HEK293 (cell line): ENCODE measurements at regions not wholly inside any gene's neighbourhood (a gene's known extent, or its start where the extent isn't known, plus 50 kb on each side); places are given as distances from the start of the nearest gene placed in this dataset.

Experiments used
- CTCF ChIA-PET: fragments of 350-600 bp; formaldehyde crosslinking; extraction: SDS; loops from one replicate; lab custom pipeline; 2021; ENCODE audit warnings: antibody characterized with exemption; lab: Yijun Ruan, JAX
- POLR2A ChIA-PET: fragments of 300-600 bp; formaldehyde crosslinking; extraction: SDS; loops from one replicate; lab custom pipeline; 2020; ENCODE audit warnings: antibody characterized with exemption, inconsistent platforms; lab: Yijun Ruan, JAX
- H3K27ac ChIP-seq: fragments of 200-500 bp; sonication (Bioruptor generic); 2 replicates; pipeline ENCODE4 v1.5.1; 2014; ENCODE audit warnings: low read depth, low read length, control low read depth, inconsistent platforms; ENCODE audit errors: extremely low read depth
- H3K36me3 ChIP-seq, 2 experiments: fragments of 200-500 bp in 1 of 2; sonication (Bioruptor generic) in 1 of 2; 1 replicate in 1 of 2; 2 replicates in 1 of 2; pipeline ENCODE4 v1.5.1; 2014 to 2017; ENCODE audit warnings: inconsistent platforms in 2 of 2, low read length in 2 of 2; ENCODE audit not compliant: control insufficient read depth in 2 of 2, insufficient read depth in 1 of 2
- H3K4me1 ChIP-seq: fragments of 200-500 bp; sonication (Bioruptor generic); 2 replicates; pipeline ENCODE4 v1.5.1; 2014; ENCODE audit warnings: mild to moderate bottlenecking, low read length, inconsistent platforms; ENCODE audit not compliant: control insufficient read depth, insufficient read depth
- H3K4me3 ChIP-seq: 2 replicates; pipeline ENCODE4 v1.5.1; 2011; ENCODE audit warnings: low read depth, mild to moderate bottlenecking, control low read depth, low read length, moderate library complexity
- H3K9me3 ChIP-seq: fragments of 200-500 bp; sonication (Bioruptor generic); 2 replicates; pipeline ENCODE4 v1.5.1; 2014; ENCODE audit warnings: low read depth, low read length, inconsistent platforms; ENCODE audit not compliant: control insufficient read depth, insufficient read depth
- GLI4 ChIP-seq: fragments of 450-650 bp; formaldehyde crosslinking; IDR thresholded peaks from 2 replicates; pipeline ENCODE4 v1.5.1; 2016; ENCODE audit warnings: missing biosample characterization, missing genetic modification characterization
- HOXC10 ChIP-seq: sonication (generic); formaldehyde crosslinking; IDR thresholded peaks from 2 replicates; pipeline ENCODE4 v1.8.1; 2023; ENCODE audit warnings: mild to moderate bottlenecking, missing genetic modification reagents
- KLF16 ChIP-seq: fragments of 450-650 bp; formaldehyde crosslinking; IDR thresholded peaks from 2 replicates; pipeline ENCODE4 v1.5.1; 2017; ENCODE audit warnings: missing biosample characterization, missing genetic modification characterization
- SP2 ChIP-seq: fragments of 450-650 bp; formaldehyde crosslinking; IDR thresholded peaks from 2 replicates; pipeline ENCODE4 v1.5.1; 2016; ENCODE audit warnings: missing biosample characterization, missing genetic modification characterization
- ZBTB20 ChIP-seq: fragments of 450-650 bp; formaldehyde crosslinking; IDR thresholded peaks from 2 replicates; pipeline ENCODE4 v1.5.1; 2016; ENCODE audit warnings: missing biosample characterization, missing genetic modification characterization
- ZBTB21 ChIP-seq: fragments of 450-650 bp; formaldehyde crosslinking; IDR thresholded peaks from 2 replicates; pipeline ENCODE4 v1.5.1; 2017; ENCODE audit warnings: missing biosample characterization, missing genetic modification characterization
- ZBTB48 ChIP-seq: fragments of 450-650 bp; formaldehyde crosslinking; IDR thresholded peaks from 2 replicates; pipeline ENCODE4 v1.5.1; 2016; ENCODE audit warnings: missing biosample characterization, missing genetic modification characterization
- ZIC2 ChIP-seq: fragments of 450-650 bp; formaldehyde crosslinking; IDR thresholded peaks from 2 replicates; pipeline ENCODE4 v1.5.1; 2016; ENCODE audit warnings: missing biosample characterization, missing genetic modification characterization
- ZNF169 ChIP-seq: fragments of 450-650 bp; formaldehyde crosslinking; IDR thresholded peaks from 2 replicates; pipeline ENCODE4 v1.5.1; 2016; ENCODE audit warnings: missing biosample characterization, missing genetic modification characterization
- ZNF202 ChIP-seq: fragments of 450-650 bp; formaldehyde crosslinking; IDR thresholded peaks from 2 replicates; pipeline ENCODE4 v1.5.1; 2016; ENCODE audit warnings: missing biosample characterization, missing genetic modification characterization, borderline replicate concordance
- ZNF404 ChIP-seq: fragments of 450-650 bp; formaldehyde crosslinking; IDR thresholded peaks from 2 replicates; pipeline ENCODE4 v1.5.1; 2017; ENCODE audit warnings: missing biosample characterization, missing genetic modification characterization
- ZNF433 ChIP-seq: fragments of 450-650 bp; formaldehyde crosslinking; IDR thresholded peaks from 2 replicates; pipeline ENCODE4 v1.5.1; 2016; ENCODE audit warnings: missing biosample characterization, missing genetic modification characterization, low read depth
- ZNF48 ChIP-seq: fragments of 450-650 bp; formaldehyde crosslinking; IDR thresholded peaks from 2 replicates; pipeline ENCODE4 v1.5.1; 2016; ENCODE audit warnings: missing biosample characterization, missing genetic modification characterization
- ZNF530 ChIP-seq: fragments of 450-650 bp; formaldehyde crosslinking; IDR thresholded peaks from 2 replicates; pipeline ENCODE4 v1.5.1; 2016; ENCODE audit warnings: low read depth, missing biosample characterization, missing genetic modification characterization
- ZNF561 ChIP-seq: fragments of 450-650 bp; IDR thresholded peaks from 2 replicates; pipeline ENCODE4 v1.5.1; 2018; ENCODE audit warnings: missing biosample characterization, missing genetic modification characterization, borderline replicate concordance
- ZNF585B ChIP-seq: fragments of 450-650 bp; formaldehyde crosslinking; IDR thresholded peaks from 2 replicates; pipeline ENCODE4 v1.5.1; 2016; ENCODE audit warnings: missing biosample characterization, missing genetic modification characterization
- ZNF610 ChIP-seq: fragments of 450-650 bp; formaldehyde crosslinking; IDR thresholded peaks from 2 replicates; pipeline ENCODE4 v1.5.1; 2016; ENCODE audit warnings: missing biosample characterization, missing genetic modification characterization, borderline replicate concordance
- ZNF623 ChIP-seq: fragments of 450-650 bp; formaldehyde crosslinking; IDR thresholded peaks from 2 replicates; pipeline ENCODE4 v1.5.1; 2016; ENCODE audit warnings: missing biosample characterization, missing genetic modification characterization
- ZNF654 ChIP-seq: fragments of 450-650 bp; formaldehyde crosslinking; IDR thresholded peaks from 2 replicates; pipeline ENCODE4 v1.5.1; 2016; ENCODE audit warnings: low read depth, missing biosample characterization, missing genetic modification characterization
- ZNF701 ChIP-seq: fragments of 450-650 bp; formaldehyde crosslinking; IDR thresholded peaks from 2 replicates; pipeline ENCODE4 v1.5.1; 2016; ENCODE audit warnings: missing biosample characterization, missing genetic modification characterization
- TF ChIP-seq, protein P1 (sequence below): fragments of 450-650 bp; formaldehyde crosslinking; IDR thresholded peaks from 2 replicates; pipeline ENCODE4; 2016; ENCODE audit warnings: missing biosample characterization, missing genetic modification characterization
- TF ChIP-seq, protein P2 (sequence below): fragments of 450-650 bp; formaldehyde crosslinking; IDR thresholded peaks from 2 replicates; pipeline ENCODE4 v1.5.1; 2016; ENCODE audit warnings: missing biosample characterization, missing genetic modification characterization
- TF ChIP-seq, protein P3 (sequence below): fragments of 450-650 bp; formaldehyde crosslinking; IDR thresholded peaks from 2 replicates; pipeline ENCODE4 v1.5.1; 2016; ENCODE audit warnings: missing biosample characterization, missing genetic modification characterization

DNA sequence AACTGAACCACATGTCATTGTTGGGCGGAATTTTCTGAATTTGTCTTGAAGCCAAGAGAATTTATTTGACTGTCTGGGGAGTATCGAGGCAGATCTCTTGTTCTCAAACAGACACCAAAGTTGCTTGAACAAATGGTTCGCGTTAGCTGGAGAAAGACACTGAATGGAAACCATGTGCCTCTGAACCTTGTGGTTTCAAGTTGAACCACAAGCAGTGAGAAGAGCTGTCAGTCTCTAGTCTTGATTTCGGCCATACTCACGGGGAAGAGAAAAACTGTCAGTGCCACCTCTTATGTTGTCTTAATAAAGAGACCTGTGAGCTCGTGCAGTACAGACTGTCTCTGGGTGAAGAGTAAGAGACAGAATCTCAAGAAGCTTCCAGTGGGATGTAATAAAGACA, 886.5 kb upstream of the SOX9 start:
- Histone ChIP-seq H3K4me3 (no peak overlapping the region), H3K27ac (no peak overlapping the region), H3K36me3 (no peaks in the 10 kb centered on the region), H3K4me1 (no peaks in the 10 kb centered on the region), H3K9me3 (no peaks in the 10 kb centered on the region)
- CTCF ChIA-PET, result no interaction called here
- POLR2A ChIA-PET, result no interaction called here
- no peak for TF ChIP-seq KLF16

DNA sequence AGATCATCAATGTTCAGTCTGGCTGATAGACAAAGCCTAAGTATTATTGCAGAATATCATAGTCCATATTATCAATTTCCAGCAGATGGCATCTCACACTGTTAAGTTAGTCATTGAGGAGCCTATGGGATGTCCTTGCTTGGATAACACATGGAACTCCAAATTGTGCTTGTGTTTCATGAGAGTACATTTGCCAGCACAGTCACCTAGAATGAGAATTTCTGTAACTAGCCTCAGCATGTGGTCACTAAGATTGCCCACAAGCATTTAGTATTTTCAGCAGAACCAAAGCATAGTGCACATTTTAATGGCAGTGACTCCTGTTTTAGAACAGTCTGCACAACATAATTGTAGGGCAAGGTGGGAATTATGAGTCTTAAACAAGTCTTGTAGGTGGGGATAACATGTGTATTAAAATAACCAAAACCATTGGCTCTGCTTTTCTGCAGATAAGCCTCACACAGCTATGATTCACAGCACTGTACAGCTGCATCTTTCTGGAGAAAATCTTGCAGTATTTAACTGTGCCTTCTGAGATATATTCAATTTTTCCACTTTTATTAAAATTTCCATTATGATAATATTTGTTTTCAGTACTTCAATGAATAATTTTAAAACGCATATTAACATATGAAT, 882.8 kb upstream of the SOX9 start:
- no peaks in the 10 kb centered on the region for H3K4me1 ChIP-seq
- H3K9me3 ChIP-seq, result no peaks in the 10 kb centered on the region
- ChIA-PET POLR2A (no interaction called here), CTCF (interaction anchor here (0.7 kb wide), 1 partner anchor 223 kb away, joined by 3 read pairs; no protein-coding TSS in a partner anchor)
- H3K4me3 ChIP-seq, result no peak overlapping the region
- peak; percentile 42 for TF ChIP-seq ZNF654 (tag by site-specific recombination)
- no peak for TF ChIP-seq ZNF433 (tag by site-specific recombination)
- no peaks in the 10 kb centered on the region for H3K36me3 ChIP-seq
- no peak overlapping the region for H3K27ac ChIP-seq

DNA sequence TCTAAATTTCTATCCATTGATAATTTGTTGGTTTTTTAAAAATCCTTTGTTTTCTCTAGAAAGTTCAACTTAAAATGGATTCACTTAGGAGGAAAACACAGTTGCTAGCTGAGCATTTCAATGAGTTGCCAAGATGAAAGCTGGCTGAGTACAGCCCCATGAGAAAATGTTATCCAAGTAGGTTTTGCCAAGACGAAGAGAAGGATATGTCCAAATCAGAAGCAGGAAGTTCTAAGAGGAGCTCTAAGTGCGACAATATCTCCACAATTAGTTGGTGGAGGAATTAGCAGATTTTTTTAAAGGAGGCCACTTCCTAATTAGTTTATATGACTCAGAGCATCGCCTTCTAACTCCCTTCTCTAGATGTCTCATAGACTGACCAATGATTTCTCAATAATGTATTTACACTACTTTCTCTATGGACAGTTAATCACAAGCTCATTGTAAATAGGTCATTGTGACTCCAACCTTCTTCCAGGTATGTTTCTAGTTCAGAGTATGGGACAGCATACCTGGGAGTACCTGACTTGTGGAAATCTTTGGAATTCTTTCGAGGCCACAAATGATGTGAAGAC, 873.3 kb upstream of the SOX9 start:
- Histone ChIP-seq H3K9me3 (no peaks in the 10 kb centered on the region), H3K27ac (no peak overlapping the region), H3K36me3 (no peaks in the 10 kb centered on the region), H3K4me1 (no peaks in the 10 kb centered on the region), H3K4me3 (no peak overlapping the region)
- no peak for TF ChIP-seq ZBTB20 (tag by site-specific recombination)
- TF ChIP-seq GLI4 (tag by site-specific recombination), result no peak
- no peak for TF ChIP-seq ZNF202
- no peak for TF ChIP-seq ZNF404 (tag by site-specific recombination)
- TF ChIP-seq ZNF48 (tag by site-specific recombination), result no peak
- TF ChIP-seq ZNF530 (tag by site-specific recombination), result no peak
- no peak for TF ChIP-seq ZNF585B (tag by site-specific recombination)
- TF ChIP-seq, protein P1, sequence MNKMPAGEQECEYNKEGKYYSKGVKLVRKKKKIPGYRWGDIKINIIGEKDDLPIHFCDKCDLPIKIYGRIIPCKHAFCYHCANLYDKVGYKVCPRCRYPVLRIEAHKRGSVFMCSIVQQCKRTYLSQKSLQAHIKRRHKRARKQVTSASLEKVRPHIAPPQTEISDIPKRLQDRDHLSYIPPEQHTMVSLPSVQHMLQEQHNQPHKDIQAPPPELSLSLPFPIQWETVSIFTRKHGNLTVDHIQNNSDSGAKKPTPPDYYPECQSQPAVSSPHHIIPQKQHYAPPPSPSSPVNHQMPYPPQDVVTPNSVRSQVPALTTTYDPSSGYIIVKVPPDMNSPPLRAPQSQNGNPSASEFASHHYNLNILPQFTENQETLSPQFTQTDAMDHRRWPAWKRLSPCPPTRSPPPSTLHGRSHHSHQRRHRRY (tag by site-specific recombination), result no peak
- no peak for TF ChIP-seq ZNF169 (tag by site-specific recombination)
- TF ChIP-seq, protein P2, sequence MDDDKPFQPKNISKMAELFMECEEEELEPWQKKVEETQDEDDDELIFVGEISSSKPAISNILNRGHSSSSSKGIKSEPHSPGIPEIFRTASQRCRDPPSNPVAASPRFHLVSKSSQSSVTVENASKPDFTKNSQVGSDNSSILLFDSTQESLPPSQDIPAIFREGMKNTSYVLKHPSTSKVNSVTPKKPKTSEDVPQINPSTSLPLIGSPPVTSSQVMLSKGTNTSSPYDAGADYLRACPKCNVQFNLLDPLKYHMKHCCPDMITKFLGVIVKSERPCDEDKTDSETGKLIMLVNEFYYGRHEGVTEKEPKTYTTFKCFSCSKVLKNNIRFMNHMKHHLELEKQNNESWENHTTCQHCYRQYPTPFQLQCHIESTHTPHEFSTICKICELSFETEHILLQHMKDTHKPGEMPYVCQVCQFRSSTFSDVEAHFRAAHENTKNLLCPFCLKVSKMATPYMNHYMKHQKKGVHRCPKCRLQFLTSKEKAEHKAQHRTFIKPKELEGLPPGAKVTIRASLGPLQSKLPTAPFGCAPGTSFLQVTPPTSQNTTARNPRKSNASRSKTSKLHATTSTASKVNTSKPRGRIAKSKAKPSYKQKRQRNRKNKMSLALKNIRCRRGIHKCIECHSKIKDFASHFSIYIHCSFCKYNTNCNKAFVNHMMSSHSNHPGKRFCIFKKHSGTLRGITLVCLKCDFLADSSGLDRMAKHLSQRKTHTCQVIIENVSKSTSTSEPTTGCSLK (tag by site-specific recombination), result no peak
- POLR2A ChIA-PET, result no interaction called here
- CTCF ChIA-PET, result no interaction called here

DNA sequence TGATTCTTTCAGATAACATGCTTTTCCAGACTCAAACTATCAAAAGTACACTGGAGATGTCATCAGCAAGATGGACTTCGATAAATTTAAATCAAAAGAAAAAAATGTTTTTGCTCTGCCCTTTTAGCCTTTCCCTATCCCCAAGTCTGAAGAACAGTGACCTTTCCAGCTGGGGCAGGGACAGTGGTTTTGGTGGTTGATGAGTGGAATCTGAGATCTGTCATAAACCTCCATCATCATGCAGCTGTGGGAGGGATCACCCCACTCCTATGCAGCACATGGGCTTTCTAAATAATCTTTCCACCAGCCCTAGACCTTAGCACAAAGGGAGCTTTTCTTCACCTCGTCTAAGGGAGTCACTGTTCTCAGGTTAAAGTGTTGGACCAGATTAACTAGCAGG, 869.5 kb upstream of the SOX9 start:
- TF ChIP-seq, protein P3, sequence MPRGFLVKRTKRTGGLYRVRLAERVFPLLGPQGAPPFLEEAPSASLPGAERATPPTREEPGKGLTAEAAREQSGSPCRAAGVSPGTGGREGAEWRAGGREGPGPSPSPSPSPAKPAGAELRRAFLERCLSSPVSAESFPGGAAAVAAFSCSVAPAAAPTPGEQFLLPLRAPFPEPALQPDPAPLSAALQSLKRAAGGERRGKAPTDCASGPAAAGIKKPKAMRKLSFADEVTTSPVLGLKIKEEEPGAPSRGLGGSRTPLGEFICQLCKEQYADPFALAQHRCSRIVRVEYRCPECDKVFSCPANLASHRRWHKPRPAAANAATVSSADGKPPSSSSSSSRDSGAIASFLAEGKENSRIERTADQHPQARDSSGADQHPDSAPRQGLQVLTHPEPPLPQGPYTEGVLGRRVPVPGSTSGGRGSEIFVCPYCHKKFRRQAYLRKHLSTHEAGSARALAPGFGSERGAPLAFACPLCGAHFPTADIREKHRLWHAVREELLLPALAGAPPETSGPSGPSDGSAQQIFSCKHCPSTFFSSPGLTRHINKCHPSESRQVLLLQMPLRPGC, result no peak
- no peak for TF ChIP-seq ZIC2 (tag by site-specific recombination)
- TF ChIP-seq ZNF610 (tag by site-specific recombination), result no peak
- TF ChIP-seq ZBTB21 (tag by site-specific recombination), result no peak
- TF ChIP-seq HOXC10 (CRISPR knock-in tag), result no peak
- no peak for TF ChIP-seq ZNF561 (tag by site-specific recombination)
- no peak for TF ChIP-seq ZNF623 (tag by site-specific recombination)
- no peak for TF ChIP-seq ZNF701 (tag by site-specific recombination)
- TF ChIP-seq, protein P1 (tag by site-specific recombination), result no peak
- no peak for TF ChIP-seq SP2 (tag by site-specific recombination)
- TF ChIP-seq ZBTB48 (tag by site-specific recombination), result no peak
- CTCF ChIA-PET, result no interaction called here

More for the DNA sequence above, 869.5 kb upstream of the SOX9 start:
- no peak overlapping the region for H3K4me3 ChIP-seq
- H3K4me1 ChIP-seq, result no peaks in the 10 kb centered on the region
- no peaks in the 10 kb centered on the region for H3K9me3 ChIP-seq
- POLR2A ChIA-PET, result interaction anchor here (0.6 kb wide), 1 partner anchor 871 kb away, joined by 5 read pairs; no protein-coding TSS in a partner anchor
- H3K27ac ChIP-seq, result no peak overlapping the region
- H3K36me3 ChIP-seq, result no peaks in the 10 kb centered on the region
